ENCODE measurements at regions not wholly inside any gene's neighbourhood (a gene's known extent, or its start where the extent isn't known, plus 50 kb on each side); places are given as distances from the start of the nearest gene placed in this dataset.

- in situ Hi-C loops (cut with HindIII; ENCODE audit: low sequenced_read_pairs) = no loop called here
These were observed 873.8 kb downstream of the BRD1 start for GRCh38 chr22:48953830-48954229.

GRCh38 chr22:48953103-48953720 lies 874.5 kb downstream of the BRD1 start:
- in situ Hi-C loops (cut with HindIII; ENCODE audit: low sequenced_read_pairs) = no loop called here

- in situ Hi-C loops (cut with HindIII; ENCODE audit: low sequenced_read_pairs) = no loop called here
These were observed 875.2 kb downstream of the BRD1 start for GRCh38 chr22:48952256-48953102.

- in situ Hi-C loops (cut with HindIII; ENCODE audit: low sequenced_read_pairs) = no loop called here
These were observed 875.8 kb downstream of the BRD1 start for GRCh38 chr22:48951836-48952235.

- in situ Hi-C loops (cut with HindIII; ENCODE audit: low sequenced_read_pairs) = no loop called here
These were observed 877.3 kb downstream of the BRD1 start for GRCh38 chr22:48950151-48950915.

GRCh38 chr22:48949375-48950149 lies 878.1 kb downstream of the BRD1 start:
- in situ Hi-C loops (cut with HindIII; ENCODE audit: low sequenced_read_pairs) = no loop called here

GRCh38 chr22:48948575-48949170 lies 879.0 kb downstream of the BRD1 start:
- in situ Hi-C loops (cut with HindIII; ENCODE audit: low sequenced_read_pairs) = no loop called here

- in situ Hi-C loops (cut with HindIII; ENCODE audit: low sequenced_read_pairs) = no loop called here
These were observed 880.0 kb downstream of the BRD1 start for GRCh38 chr22:48947636-48948035.

- in situ Hi-C loops (cut with HindIII; ENCODE audit: low sequenced_read_pairs) = no loop called here
These were observed 881.8 kb downstream of the BRD1 start for GRCh38 chr22:48945621-48946458.

- in situ Hi-C loops (cut with HindIII; ENCODE audit: low sequenced_read_pairs) = no loop called here
These were observed 882.7 kb downstream of the BRD1 start for GRCh38 chr22:48944751-48945620.

- in situ Hi-C loops (cut with HindIII; ENCODE audit: low sequenced_read_pairs) = no loop called here
These were observed 883.3 kb downstream of the BRD1 start for GRCh38 chr22:48944433-48944750.

- in situ Hi-C loops (cut with HindIII; ENCODE audit: low sequenced_read_pairs) = no loop called here
These were observed 883.9 kb downstream of the BRD1 start for GRCh38 chr22:48943567-48944432.

GRCh38 chr22:48942698-48943566 lies 884.7 kb downstream of the BRD1 start:
- in situ Hi-C loops (cut with HindIII; ENCODE audit: low sequenced_read_pairs) = no loop called here

- in situ Hi-C loops (cut with HindIII; ENCODE audit: low sequenced_read_pairs) = no loop called here
These were observed 885.6 kb downstream of the BRD1 start for GRCh38 chr22:48941903-48942575.

- in situ Hi-C loops (cut with HindIII; ENCODE audit: low sequenced_read_pairs) = no loop called here
These were observed 886.4 kb downstream of the BRD1 start for GRCh38 chr22:48941033-48941902.

Measured in DLD1 (cell line).